Stomach (tissue), 4 donors: ENCODE measurements at regions not wholly inside any gene's neighbourhood (a gene's known extent, or its start where the extent isn't known, plus 50 kb on each side); places are given as distances from the start of the nearest gene placed in this dataset.
"Not testable (repeated sequence)": the region's sequence is repeated elsewhere in the genome, so short reads cannot be mapped to it uniquely, and the experiment has no call there.

Experiments used
- CTCF ChIP-seq, 7 experiments: fragments of 450-650 bp in 4 of 7; fragments of 200-600 bp in 3 of 7; sonication (generic) in 3 of 7; IDR thresholded peaks; one replicate each; pipeline ENCODE4 v1.5.1; 2016 to 2019; ENCODE audit warnings: antibody characterized with exemption in 7 of 7, control low read depth in 2 of 7, mild to moderate bottlenecking in 1 of 7
- EP300 ChIP-seq: sonication (generic); formaldehyde crosslinking; IDR thresholded peaks from one replicate; pipeline ENCODE4 v1.6.1; 2017; ENCODE audit warnings: antibody characterized with exemption
- POLR2A ChIP-seq, 4 donors: fragments of 450-650 bp; IDR thresholded peaks; one replicate each; pipeline ENCODE4 v1.6.1; 2016; ENCODE audit warnings: antibody characterized with exemption in 4 of 4, control low read depth in 2 of 4, mild to moderate bottlenecking in 1 of 4, moderate library complexity in 1 of 4
- POLR2AphosphoS5 ChIP-seq, 3 donors: sonication (generic); formaldehyde crosslinking; IDR thresholded peaks; one replicate each; pipeline ENCODE4 v1.6.1; 2016; ENCODE audit warnings: antibody characterized with exemption in 3 of 3

GRCh38 chrX:82552201-82552600 lies 955.9 kb upstream of the POU3F4 start:
- TF ChIP-seq CTCF (IDR thresholded peaks at IDR 0.05); POLR2A (IDR thresholded peaks at IDR 0.05); EP300; POLR2AphosphoS5 (IDR thresholded peaks at IDR 0.05): not testable (repeated sequence)
